K562 (cell line): ENCODE measurements at regions not wholly inside any gene's neighbourhood (a gene's known extent, or its start where the extent isn't known, plus 50 kb on each side); places are given as distances from the start of the nearest gene placed in this dataset.

Experiments
- ATAC-seq: fragments of 200-7000 bp; cut with Tn5 transposase; 3 replicates; pipeline ENCODE4 v1.9.1; 2020; ENCODE audit warnings: moderate library complexity
- BruUV-seq: library from RNA; stranded (reverse); fragments of 400-500 nt; replicated peaks from 2 replicates; lab custom pipeline; 2021; lab: Mats Ljungman, UMichigan
- CTCF ChIA-PET: fragments of 300-600 bp; formaldehyde crosslinking; extraction: SDS; loops from one replicate; lab custom pipeline; 2021; ENCODE audit warnings: low intra/inter-chr PET ratio; lab: Yijun Ruan, JAX
- POLR2A ChIA-PET: fragments of 300-600, 350-650 bp; sonication (Branson Sonifier 250); formaldehyde crosslinking; extraction: SDS; loops from one replicate; lab custom pipeline; 2021; ENCODE audit warnings: antibody characterized with exemption, inconsistent platforms; lab: Yijun Ruan, JAX
- DNase-seq, 4 experiments: peaks; one replicate each; pipeline versions ENCODE4 v3.0.0 to v3.0.0-alpha.2; 2011 to 2018; ENCODE audit warnings: low spot score in 3 of 4, mixed read lengths in 3 of 4; ENCODE audit errors: extremely low read depth in 1 of 4
- FAIRE-seq: peaks from 2 replicates; lab custom pipeline; 2011; peaks lifted over from hg19 to GRCh38; lab: Jason Lieb, UNC
- H2AFZ ChIP-seq: 2 replicates; pipeline ENCODE4 v1.6.0; 2011; ENCODE audit warnings: low read depth, low read length, control low read depth, inconsistent platforms
- H3K27ac ChIP-seq: fragments of 200-600 bp; 3 replicates; pipeline ENCODE4 v1.8.0; 2011; ENCODE audit warnings: low read depth, mild to moderate bottlenecking, control low read depth, inconsistent platforms, low read length, moderate library complexity, mixed read lengths; ENCODE audit errors: extremely low read depth
- H3K27me3 ChIP-seq, 2 experiments: fragments of 300-600 bp in 1 of 2; 2 replicates in 1 of 2; 3 replicates in 1 of 2; pipeline versions ENCODE4 v1.6.0 to v1.8.0; 2011; ENCODE audit warnings: inconsistent platforms in 2 of 2, low read length in 2 of 2, mild to moderate bottlenecking in 1 of 2, mixed read lengths in 1 of 2, moderate library complexity in 1 of 2; ENCODE audit not compliant: control insufficient read depth in 2 of 2, insufficient read depth in 2 of 2
- H3K36me3 ChIP-seq: fragments of 300-600 bp; 3 replicates; pipeline ENCODE4 v1.8.0; 2011; ENCODE audit warnings: mild to moderate bottlenecking, low read length, inconsistent platforms; ENCODE audit not compliant: control insufficient read depth, insufficient read depth
- H3K4me1 ChIP-seq, 2 experiments: fragments of 200-600 bp in 1 of 2; replicated peaks in 1 of 2; 2 replicates in 1 of 2; 3 replicates in 1 of 2; pipeline versions ENCODE4 v1.5.1 to v1.8.0; 2011; ENCODE audit warnings: inconsistent platforms in 2 of 2, low read length in 2 of 2, mild to moderate bottlenecking in 1 of 2, mixed read lengths in 1 of 2, moderate library complexity in 1 of 2; ENCODE audit not compliant: control insufficient read depth in 2 of 2, insufficient read depth in 2 of 2
- H3K4me2 ChIP-seq: 2 replicates; pipeline ENCODE4 v1.6.1; 2011; ENCODE audit warnings: low read length, control low read depth, inconsistent platforms, mixed read lengths; ENCODE audit not compliant: insufficient read depth
- H3K4me3 ChIP-seq: fragments of 200-600 bp; sonication (generic), shearing (Covaris generic); 2 replicates; pipeline ENCODE4 v1.5.1; 2016; ENCODE audit warnings: control low read depth, inconsistent platforms
- H3K79me2 ChIP-seq: fragments of 200-600 bp; 3 replicates; pipeline ENCODE4 v1.8.0; 2011; ENCODE audit warnings: low read length, inconsistent platforms; ENCODE audit not compliant: control insufficient read depth, insufficient read depth
- H3K9ac ChIP-seq, 2 experiments: 2 replicates each; pipeline versions ENCODE4 v1.6.0 to v1.6.1; 2011; ENCODE audit warnings: low read depth in 2 of 2, low read length in 2 of 2, control low read depth in 1 of 2, inconsistent platforms in 1 of 2, mild to moderate bottlenecking in 1 of 2, mixed read lengths in 1 of 2; ENCODE audit not compliant: insufficient read depth in 1 of 2
- H3K9me1 ChIP-seq: one replicate; pipeline ENCODE4 v1.6.0; 2011; ENCODE audit warnings: inconsistent platforms, mild to moderate bottlenecking, low read length, moderate library complexity; ENCODE audit not compliant: control insufficient read depth, insufficient read depth
- H3K9me3 ChIP-seq: replicated peaks from 2 replicates; pipeline ENCODE4 v1.5.1; 2011; ENCODE audit warnings: low read depth, low read length, inconsistent platforms; ENCODE audit not compliant: control insufficient read depth, insufficient read depth
- H4K20me1 ChIP-seq: replicated peaks from 2 replicates; pipeline ENCODE4 v1.6.1; 2011; ENCODE audit warnings: low read length, inconsistent platforms, mixed read lengths; ENCODE audit not compliant: control insufficient read depth, insufficient read depth
- CHCHD3 ChIP-seq: fragments of 250-450 bp; sonication (Bioruptor Pico); IDR thresholded peaks from 2 replicates; pipeline ENCODE4 v2.1.2; 2022; ENCODE audit warnings: mild to moderate bottlenecking
- FOXA3 ChIP-seq, 2 experiments: fragments of 450-650 bp in 1 of 2; sonication (generic) in 1 of 2; formaldehyde crosslinking; IDR thresholded peaks in 1 of 2; conservative IDR thresholded peaks in 1 of 2; 2 replicates each; pipeline versions ENCODE4 v1.4.0 to v1.8.0; 2020 to 2022; ENCODE audit warnings: mild to moderate bottlenecking in 2 of 2, missing genetic modification reagents in 1 of 2
- KDM1A ChIP-seq, 2 experiments: fragments of 450-650 bp; IDR thresholded peaks; 2 replicates each; pipeline ENCODE4 v1.6.1; 2016; ENCODE audit warnings: mild to moderate bottlenecking in 2 of 2
- NEUROD1 ChIP-seq: fragments of 150-350 bp; IDR thresholded peaks from 2 replicates; pipeline ENCODE4 v1.6.1; 2014; ENCODE audit warnings: borderline replicate concordance, low read length, low read depth; ENCODE audit not compliant: partially characterized antibody
- SREBF2 ChIP-seq: sonication (generic); formaldehyde crosslinking; IDR thresholded peaks from 2 replicates; pipeline ENCODE4 v1.4.0; 2020; ENCODE audit warnings: mild to moderate bottlenecking, missing genetic modification reagents
- ZNF347 ChIP-seq: fragments of 450-650 bp; formaldehyde crosslinking; IDR thresholded peaks from 2 replicates; pipeline ENCODE4 v1.4.0; 2020; ENCODE audit warnings: low read depth, mild to moderate bottlenecking, moderate library complexity
- WGBS: fragments of 100-300 bp; shearing (Covaris generic); methylation state at CpG from one replicate; pipeline ENCODE4 v1.1.6; 2016; ENCODE audit warnings: low coverage, mixed read lengths; ENCODE audit not compliant: insufficient coverage; ENCODE audit errors: missing lambda C conversion rate; 5-methylcytosine and 5-hydroxymethylcytosine counted together
- in situ Hi-C: fragments of 300-500 bp; cut with MboI; formaldehyde crosslinking; loops from 4 replicates; pipeline ENCODE4 v1.15.0; 2018; ENCODE audit warnings: inconsistent platforms, mixed read lengths
- intact Hi-C: fragments of 100-400 bp; cut with micrococcal nuclease; formaldehyde crosslinking; loops from 2 replicates; pipeline ENCODE4 v1.14.2; 2022
- TF ChIP-seq, protein P1 (sequence below): sonication (generic); formaldehyde crosslinking; IDR thresholded peaks from 2 replicates; pipeline ENCODE4 v1.9.0; 2022; ENCODE audit warnings: mild to moderate bottlenecking, missing genetic modification reagents
- TF ChIP-seq, protein P2 (sequence below): IDR thresholded peaks from 3 replicates; pipeline ENCODE4 v1.6.1; 2011; ENCODE audit warnings: borderline replicate concordance, mild to moderate bottlenecking, moderate library complexity; ENCODE audit not compliant: insufficient read length; ENCODE audit errors: extremely low read depth
- TF ChIP-seq, protein P3 (sequence below): sonication (generic); formaldehyde crosslinking; IDR thresholded peaks from 2 replicates; pipeline ENCODE4 v1.8.1; 2022; ENCODE audit warnings: missing genetic modification reagents
- TF ChIP-seq, protein P4 (sequence below), 2 experiments: fragments of 450-650 bp; IDR thresholded peaks; 2 replicates each; pipeline ENCODE4 v1.6.1; 2016

DNA sequence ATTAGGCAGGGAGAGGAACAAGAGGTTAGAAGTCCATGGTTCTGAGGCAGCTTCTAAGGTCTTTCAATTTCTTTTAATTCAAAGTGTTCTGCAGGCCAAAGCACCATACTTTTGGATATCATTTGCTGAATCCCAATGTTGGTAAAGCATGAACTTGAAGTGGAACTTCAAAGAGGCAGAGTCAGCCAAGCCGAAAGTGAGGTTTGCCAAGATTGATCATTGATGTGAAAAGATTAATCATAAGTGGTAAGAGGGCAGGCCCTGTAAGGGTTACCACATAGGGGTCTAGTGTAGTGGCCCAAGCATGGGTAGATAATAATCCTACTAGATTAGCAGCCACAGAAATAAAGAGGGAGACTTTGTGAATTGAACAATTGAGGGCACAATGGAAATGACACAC, 191.7 kb upstream of the DIO2 start:
- Histone ChIP-seq H3K9me1 (no peaks in the 10 kb centered on the region), H3K36me3 (no peaks in the 10 kb centered on the region), H3K79me2 (no peaks in the 10 kb centered on the region), H3K27me3 (no peaks in the 10 kb centered on the region), H3K9me3 (no peaks in the 10 kb centered on the region), H3K9ac (no peak overlapping the region), H3K4me3 (no peak overlapping the region), H4K20me1 (no peaks in the 10 kb centered on the region), H2AFZ (no peak overlapping the region), H3K4me2 (no peak overlapping the region), H3K27ac (no peak overlapping the region), H3K4me1 (no peaks in the 10 kb centered on the region)
- in situ Hi-C loops, result no loop called here
- no peak for DNase-seq
- FAIRE-seq, result no peak
- no TSS peak for BruUV-seq
- CTCF ChIA-PET, result no interaction called here
- ATAC-seq, result no peak
- TF ChIP-seq CHCHD3 (CRISPR knock-in tag) (no peak), SREBF2 (CRISPR knock-in tag) (no peak)
- TF ChIP-seq, protein P1, sequence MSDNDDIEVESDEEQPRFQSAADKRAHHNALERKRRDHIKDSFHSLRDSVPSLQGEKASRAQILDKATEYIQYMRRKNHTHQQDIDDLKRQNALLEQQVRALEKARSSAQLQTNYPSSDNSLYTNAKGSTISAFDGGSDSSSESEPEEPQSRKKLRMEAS (CRISPR knock-in tag), result no peak
- intact Hi-C loops, result no loop called here
- 8% methylated on average over 1 of the region's 1 CpG for WGBS
- POLR2A ChIA-PET, result no interaction called here

DNA sequence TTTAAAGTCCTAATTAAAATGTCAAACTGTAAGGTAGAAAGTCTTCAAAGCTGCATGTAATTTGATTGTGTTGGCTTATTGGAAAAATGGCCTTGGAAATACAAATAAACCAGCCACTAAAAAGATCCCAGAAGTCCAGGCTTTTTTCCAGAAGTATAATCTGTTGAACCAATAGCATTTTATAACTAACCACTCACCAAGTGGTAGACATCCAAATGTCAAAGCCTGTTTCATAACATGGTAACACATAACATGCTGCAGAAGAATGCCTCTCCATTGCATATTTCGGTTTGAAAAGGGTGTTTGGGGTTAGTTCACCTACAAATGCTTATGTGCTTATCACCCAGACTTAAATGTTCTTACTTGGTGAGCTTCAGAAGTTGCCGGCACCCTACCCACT, 183.7 kb upstream of the DIO2 start:
- no peak for ATAC-seq
- H3K27me3 ChIP-seq, result no peaks in the 10 kb centered on the region
- intact Hi-C loops (no loop called here), in situ Hi-C loops (no loop called here)
- H4K20me1 ChIP-seq, result no peaks in the 10 kb centered on the region
- no peak for DNase-seq
- H3K4me2 ChIP-seq, result no peak overlapping the region
- no peak overlapping the region for H3K4me3 ChIP-seq
- ChIA-PET POLR2A (interaction anchor here (0.7 kb wide), 1 partner anchor 27 kb away, joined by 3 read pairs; no protein-coding TSS in a partner anchor), CTCF (no interaction called here)
- no peaks in the 10 kb centered on the region for H3K9me3 ChIP-seq
- BruUV-seq, result no TSS peak
- no peak overlapping the region for H2AFZ ChIP-seq
- no peaks in the 10 kb centered on the region for H3K79me2 ChIP-seq
- no peak for FAIRE-seq
- no peak overlapping the region for H3K9ac ChIP-seq
- H3K36me3 ChIP-seq, result no peaks in the 10 kb centered on the region
- no peaks in the 10 kb centered on the region for H3K4me1 ChIP-seq
- H3K27ac ChIP-seq, result no peak overlapping the region
- H3K9me1 ChIP-seq, result no peaks in the 10 kb centered on the region
- WGBS, result 0% methylated on average over 2 of the region's 2 CpGs
- TF ChIP-seq, protein P2, sequence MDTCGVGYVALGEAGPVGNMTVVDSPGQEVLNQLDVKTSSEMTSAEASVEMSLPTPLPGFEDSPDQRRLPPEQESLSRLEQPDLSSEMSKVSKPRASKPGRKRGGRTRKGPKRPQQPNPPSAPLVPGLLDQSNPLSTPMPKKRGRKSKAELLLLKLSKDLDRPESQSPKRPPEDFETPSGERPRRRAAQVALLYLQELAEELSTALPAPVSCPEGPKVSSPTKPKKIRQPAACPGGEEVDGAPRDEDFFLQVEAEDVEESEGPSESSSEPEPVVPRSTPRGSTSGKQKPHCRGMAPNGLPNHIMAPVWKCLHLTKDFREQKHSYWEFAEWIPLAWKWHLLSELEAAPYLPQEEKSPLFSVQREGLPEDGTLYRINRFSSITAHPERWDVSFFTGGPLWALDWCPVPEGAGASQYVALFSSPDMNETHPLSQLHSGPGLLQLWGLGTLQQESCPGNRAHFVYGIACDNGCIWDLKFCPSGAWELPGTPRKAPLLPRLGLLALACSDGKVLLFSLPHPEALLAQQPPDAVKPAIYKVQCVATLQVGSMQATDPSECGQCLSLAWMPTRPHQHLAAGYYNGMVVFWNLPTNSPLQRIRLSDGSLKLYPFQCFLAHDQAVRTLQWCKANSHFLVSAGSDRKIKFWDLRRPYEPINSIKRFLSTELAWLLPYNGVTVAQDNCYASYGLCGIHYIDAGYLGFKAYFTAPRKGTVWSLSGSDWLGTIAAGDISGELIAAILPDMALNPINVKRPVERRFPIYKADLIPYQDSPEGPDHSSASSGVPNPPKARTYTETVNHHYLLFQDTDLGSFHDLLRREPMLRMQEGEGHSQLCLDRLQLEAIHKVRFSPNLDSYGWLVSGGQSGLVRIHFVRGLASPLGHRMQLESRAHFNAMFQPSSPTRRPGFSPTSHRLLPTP, result no peak
- TF ChIP-seq NEUROD1, result no peak
- no peak for TF ChIP-seq KDM1A (IDR thresholded peaks at IDR 0.05)
- no peak for TF ChIP-seq FOXA3 (CRISPR knock-in tag; conservative IDR thresholded peaks at IDR 0.05 in 1 of 2, IDR thresholded peaks at IDR 0.05 in 1 of 2)
- TF ChIP-seq, protein P3, sequence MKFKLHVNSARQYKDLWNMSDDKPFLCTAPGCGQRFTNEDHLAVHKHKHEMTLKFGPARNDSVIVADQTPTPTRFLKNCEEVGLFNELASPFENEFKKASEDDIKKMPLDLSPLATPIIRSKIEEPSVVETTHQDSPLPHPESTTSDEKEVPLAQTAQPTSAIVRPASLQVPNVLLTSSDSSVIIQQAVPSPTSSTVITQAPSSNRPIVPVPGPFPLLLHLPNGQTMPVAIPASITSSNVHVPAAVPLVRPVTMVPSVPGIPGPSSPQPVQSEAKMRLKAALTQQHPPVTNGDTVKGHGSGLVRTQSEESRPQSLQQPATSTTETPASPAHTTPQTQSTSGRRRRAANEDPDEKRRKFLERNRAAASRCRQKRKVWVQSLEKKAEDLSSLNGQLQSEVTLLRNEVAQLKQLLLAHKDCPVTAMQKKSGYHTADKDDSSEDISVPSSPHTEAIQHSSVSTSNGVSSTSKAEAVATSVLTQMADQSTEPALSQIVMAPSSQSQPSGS (CRISPR knock-in tag), result no peak
- TF ChIP-seq, protein P4, sequence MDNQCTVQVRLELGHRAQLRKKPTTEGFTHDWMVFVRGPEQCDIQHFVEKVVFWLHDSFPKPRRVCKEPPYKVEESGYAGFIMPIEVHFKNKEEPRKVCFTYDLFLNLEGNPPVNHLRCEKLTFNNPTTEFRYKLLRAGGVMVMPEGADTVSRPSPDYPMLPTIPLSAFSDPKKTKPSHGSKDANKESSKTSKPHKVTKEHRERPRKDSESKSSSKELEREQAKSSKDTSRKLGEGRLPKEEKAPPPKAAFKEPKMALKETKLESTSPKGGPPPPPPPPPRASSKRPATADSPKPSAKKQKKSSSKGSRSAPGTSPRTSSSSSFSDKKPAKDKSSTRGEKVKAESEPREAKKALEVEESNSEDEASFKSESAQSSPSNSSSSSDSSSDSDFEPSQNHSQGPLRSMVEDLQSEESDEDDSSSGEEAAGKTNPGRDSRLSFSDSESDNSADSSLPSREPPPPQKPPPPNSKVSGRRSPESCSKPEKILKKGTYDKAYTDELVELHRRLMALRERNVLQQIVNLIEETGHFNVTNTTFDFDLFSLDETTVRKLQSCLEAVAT (IDR thresholded peaks at IDR 0.05), result no peak
- TF ChIP-seq ZNF347, result no peak
